ENCODE measurements at regions not wholly inside any gene's neighbourhood (a gene's known extent, or its start where the extent isn't known, plus 50 kb on each side); places are given as distances from the start of the nearest gene placed in this dataset.

DNA sequence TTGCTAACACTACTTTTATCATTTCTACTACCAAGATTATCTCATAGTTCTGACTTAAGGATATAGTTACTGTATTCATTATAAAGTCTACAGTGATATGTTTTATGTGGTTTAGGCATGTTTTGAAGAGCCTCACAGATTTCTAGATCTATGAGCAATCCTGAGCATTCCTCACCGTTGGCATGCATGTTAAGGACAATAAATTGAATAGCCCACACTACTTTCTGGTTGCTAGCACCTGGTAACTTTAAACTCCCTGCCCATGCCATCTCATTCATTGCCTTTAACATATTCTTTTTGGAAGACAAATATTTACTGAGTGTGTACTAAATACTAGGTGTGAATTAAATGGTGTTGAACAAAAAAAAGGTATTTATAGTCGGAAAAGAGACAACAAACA, 868.1 kb upstream of the CDH9 start:
- H3K4me1 Mint-ChIP-seq (ENCODE audit: low read depth), result no peaks in the 10 kb centered on the region
- no peak overlapping the region for H3K4me3 Mint-ChIP-seq
- no peaks in the 10 kb centered on the region for H3K36me3 Mint-ChIP-seq (ENCODE audit: low read depth)
- no peak for DNase-seq
- H3K9me3 Mint-ChIP-seq, result peaks cover 22% of the 10 kb centered on the region
- no peak overlapping the region for H3K27ac Mint-ChIP-seq
- no peak for TF ChIP-seq CTCF (IDR thresholded peaks at IDR 0.05)
- no peaks in the 10 kb centered on the region for H3K27me3 Mint-ChIP-seq (ENCODE audit: insufficient read depth)

- Mint-ChIP-seq H3K9me3 (peaks cover 37% of the 10 kb centered on the region), H3K27ac (no peak overlapping the region), H3K4me3 (no peak overlapping the region), H3K27me3 (ENCODE audit: insufficient read depth) (no peaks in the 10 kb centered on the region), H3K36me3 (ENCODE audit: low read depth) (no peaks in the 10 kb centered on the region), H3K4me1 (ENCODE audit: low read depth) (no peaks in the 10 kb centered on the region)
- TF ChIP-seq CTCF (IDR thresholded peaks at IDR 0.05), result no peak
- DNase-seq, result no peak
Measured at GRCh38 chr5:27900761-27901160, 862.4 kb upstream of the CDH9 start.

GRCh38 chr5:27876071-27876470, 837.7 kb upstream of the CDH9 start:
- Mint-ChIP-seq H3K4me3 (no peak overlapping the region), H3K4me1 (ENCODE audit: low read depth) (no peaks in the 10 kb centered on the region), H3K36me3 (ENCODE audit: low read depth) (no peaks in the 10 kb centered on the region), H3K27ac (no peak overlapping the region), H3K9me3 (peaks cover 40% of the 10 kb centered on the region), H3K27me3 (ENCODE audit: insufficient read depth) (no peaks in the 10 kb centered on the region)
- no peak for DNase-seq
- no peak for TF ChIP-seq CTCF (IDR thresholded peaks at IDR 0.05)

DNA sequence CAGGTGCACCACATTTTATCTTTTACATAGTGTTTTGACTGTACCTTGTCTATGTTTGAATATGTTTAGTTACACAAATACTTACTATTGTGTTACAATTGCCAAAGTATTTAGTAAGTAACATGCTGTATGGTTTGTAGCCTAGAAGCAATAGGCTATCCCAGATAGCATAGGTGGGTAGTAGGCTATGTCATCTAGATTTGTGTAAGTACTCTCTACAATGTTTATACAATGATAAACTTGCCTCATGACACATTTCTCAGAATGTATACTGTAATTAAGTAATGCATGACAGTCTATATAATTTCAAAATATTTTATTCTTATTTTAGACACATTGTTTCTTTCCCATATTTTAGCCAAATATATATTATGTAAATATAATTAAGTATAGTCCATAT, 836.8 kb upstream of the CDH9 start:
- TF ChIP-seq CTCF (IDR thresholded peaks at IDR 0.05), result no peak
- no peak overlapping the region for H3K4me3 Mint-ChIP-seq
- no peaks in the 10 kb centered on the region for H3K36me3 Mint-ChIP-seq (ENCODE audit: low read depth)
- no peak for DNase-seq
- no peaks in the 10 kb centered on the region for H3K27me3 Mint-ChIP-seq (ENCODE audit: insufficient read depth)
- no peak overlapping the region for H3K27ac Mint-ChIP-seq
- H3K9me3 Mint-ChIP-seq, result peaks cover 36% of the 10 kb centered on the region
- no peaks in the 10 kb centered on the region for H3K4me1 Mint-ChIP-seq (ENCODE audit: low read depth)

DNA sequence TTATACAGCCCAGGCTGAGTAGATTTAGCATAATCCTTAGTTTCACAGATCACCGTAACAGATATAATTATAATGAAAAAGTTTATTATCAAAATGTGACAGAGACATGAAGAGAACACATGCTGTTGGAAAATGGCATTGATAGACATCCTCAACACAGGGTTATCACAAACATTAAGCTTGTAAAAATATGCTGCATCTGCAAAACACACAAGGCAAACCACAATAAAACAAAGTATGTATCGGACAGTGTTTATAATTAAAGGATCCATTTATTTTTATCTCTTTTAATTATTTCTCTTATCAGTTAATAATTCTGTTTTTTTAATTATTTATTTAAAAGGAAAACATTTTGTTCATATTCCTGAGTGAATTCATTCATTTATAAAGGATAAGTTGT, 829.9 kb upstream of the CDH9 start:
- Mint-ChIP-seq H3K27me3 (ENCODE audit: insufficient read depth) (no peaks in the 10 kb centered on the region), H3K9me3 (peaks cover 26% of the 10 kb centered on the region), H3K4me3 (no peak overlapping the region), H3K4me1 (ENCODE audit: low read depth) (no peaks in the 10 kb centered on the region), H3K36me3 (ENCODE audit: low read depth) (no peaks in the 10 kb centered on the region), H3K27ac (no peak overlapping the region)
- no peak for TF ChIP-seq CTCF (IDR thresholded peaks at IDR 0.05)
- no peak for DNase-seq

GRCh38 chr5:27855491-27855890, 817.1 kb upstream of the CDH9 start:
- no peaks in the 10 kb centered on the region for H3K36me3 Mint-ChIP-seq (ENCODE audit: low read depth)
- H3K4me1 Mint-ChIP-seq (ENCODE audit: low read depth), result no peaks in the 10 kb centered on the region
- no peak for DNase-seq
- H3K27me3 Mint-ChIP-seq (ENCODE audit: insufficient read depth), result no peaks in the 10 kb centered on the region
- H3K27ac Mint-ChIP-seq, result no peak overlapping the region
- no peak overlapping the region for H3K4me3 Mint-ChIP-seq
- peaks cover 9% of the 10 kb centered on the region; the same call in 1 of the 2 replicates for H3K9me3 Mint-ChIP-seq
- no peak for TF ChIP-seq CTCF (IDR thresholded peaks at IDR 0.05)
